Skin of body (tissue), 1 donor: ENCODE measurements at regions not wholly inside any gene's neighbourhood (a gene's known extent, or its start where the extent isn't known, plus 50 kb on each side); places are given as distances from the start of the nearest gene placed in this dataset.
"Not testable (repeated sequence)": the region's sequence is repeated elsewhere in the genome, so short reads cannot be mapped to it uniquely, and the experiment has no call there.

Experiments
- DNase-seq: peaks from one replicate; lab custom pipeline; 2025; lab: John Stamatoyannopoulos, UW

DNA sequence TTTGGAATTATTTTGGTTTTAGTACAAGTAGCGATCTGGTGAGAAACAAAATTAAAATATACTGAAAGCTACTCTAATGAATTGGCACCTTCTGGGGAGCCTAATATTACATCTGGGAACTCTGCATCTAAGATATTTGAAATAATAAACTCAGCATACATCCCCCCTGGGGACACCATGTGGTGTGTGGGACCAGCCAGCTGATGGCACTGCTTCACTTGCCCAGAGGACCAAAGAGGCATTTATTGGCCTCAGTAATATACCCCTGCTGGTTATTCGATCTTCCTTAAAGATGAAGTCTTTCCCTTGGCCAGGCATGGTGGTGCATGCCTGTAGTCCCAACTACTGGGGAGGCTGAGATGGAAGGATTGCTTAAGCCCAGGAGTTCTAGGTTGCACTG, 195.1 kb upstream of the AUTS2 start:
- DNase-seq: no peak

DNA sequence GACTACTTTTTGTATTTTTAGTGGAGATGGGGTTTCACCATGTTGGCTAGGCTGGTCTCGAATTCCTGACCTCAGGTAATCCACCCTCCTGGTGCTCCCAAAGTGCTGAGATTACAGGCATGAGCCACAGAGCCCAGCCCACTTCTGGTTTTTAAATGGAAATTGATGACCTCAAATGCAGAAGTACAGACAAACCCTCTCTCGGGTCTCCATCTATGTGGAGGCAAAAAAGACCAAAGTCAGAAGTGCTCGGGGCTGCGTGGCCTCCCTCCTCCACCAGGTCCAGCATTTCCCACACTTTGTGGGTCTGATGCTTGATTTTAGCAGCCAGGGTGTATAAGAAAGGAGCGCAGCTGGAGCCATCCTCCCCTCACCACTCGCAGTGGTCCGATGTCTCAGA, 187.3 kb upstream of the AUTS2 start:
- DNase-seq: no peak

DNA sequence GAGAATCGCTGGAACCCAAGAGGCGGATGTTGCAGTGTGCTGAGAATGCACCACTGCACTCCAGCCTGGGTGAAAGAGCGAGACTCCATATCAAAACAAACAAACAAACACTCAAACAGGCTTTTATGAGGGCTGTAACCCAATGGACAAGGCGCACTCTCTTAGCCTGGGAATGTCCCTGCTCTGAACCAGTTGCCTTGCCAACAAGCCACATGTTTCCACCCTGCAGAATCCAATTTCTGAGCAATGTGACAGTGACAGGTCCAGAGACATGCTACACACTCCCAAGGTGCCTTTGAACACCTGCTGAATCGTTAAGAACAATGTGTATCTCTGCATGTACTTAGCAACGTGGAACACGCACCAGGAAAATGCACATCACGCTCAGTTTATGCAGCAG, 186.8 kb upstream of the AUTS2 start:
- no peak for DNase-seq

DNA sequence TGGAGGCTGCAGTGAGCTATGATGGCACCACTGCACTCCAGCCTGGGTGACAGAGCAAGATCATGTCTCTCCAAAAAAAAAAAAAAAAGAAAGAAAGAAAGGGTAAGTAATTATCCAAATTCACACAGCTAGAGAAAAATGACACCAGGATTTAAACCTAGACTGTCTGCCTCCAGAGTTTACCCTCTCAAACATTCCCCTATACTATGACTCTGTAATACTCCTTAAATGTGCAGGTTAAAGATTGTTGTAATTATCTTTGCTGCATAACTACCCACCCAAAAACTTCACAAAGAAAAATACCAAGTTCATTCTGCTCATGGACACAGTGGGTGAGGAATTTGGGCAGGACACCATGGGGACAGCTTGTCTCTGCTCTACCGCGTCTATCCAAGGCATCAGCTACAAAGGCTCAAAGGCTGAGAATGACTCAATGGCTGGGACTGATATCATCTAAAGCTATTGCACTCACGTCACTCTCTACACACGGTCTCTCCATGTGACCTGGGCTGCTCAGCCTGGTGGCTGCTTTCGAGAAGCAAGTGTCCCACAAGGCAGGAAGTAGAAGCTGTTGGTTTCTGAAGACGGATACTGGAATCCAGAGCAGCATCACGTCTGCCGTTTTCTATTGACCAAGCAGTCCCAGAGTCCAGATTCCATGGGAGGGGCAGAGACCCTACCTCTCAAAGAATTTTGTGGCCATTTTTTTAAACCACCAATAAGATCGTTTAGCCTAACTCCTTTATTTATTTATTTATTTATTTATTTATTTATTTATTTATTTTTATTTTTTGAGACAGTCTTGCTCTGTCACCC, 185.7 kb upstream of the AUTS2 start:
- peak; percentile 17 for DNase-seq

DNA sequence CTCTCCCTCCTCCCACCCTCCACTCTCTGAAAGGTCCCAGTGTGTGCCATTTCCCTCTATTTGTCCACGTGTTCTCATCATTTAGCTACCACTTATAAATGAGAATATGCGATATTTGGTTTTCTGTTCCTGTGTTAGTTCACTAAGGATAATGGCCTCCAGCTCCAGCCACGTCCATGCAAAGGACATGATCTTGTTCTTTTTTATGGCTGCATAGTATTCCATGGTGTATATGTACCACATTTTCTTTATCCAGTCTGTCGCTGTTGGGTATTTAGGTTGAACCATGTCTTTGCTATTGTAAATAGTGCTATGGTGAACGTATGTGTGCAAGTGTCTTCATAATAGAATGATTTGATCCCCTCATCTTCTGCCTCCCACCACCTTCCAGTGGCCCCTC, 183.7 kb upstream of the AUTS2 start:
- no peak for DNase-seq

DNA sequence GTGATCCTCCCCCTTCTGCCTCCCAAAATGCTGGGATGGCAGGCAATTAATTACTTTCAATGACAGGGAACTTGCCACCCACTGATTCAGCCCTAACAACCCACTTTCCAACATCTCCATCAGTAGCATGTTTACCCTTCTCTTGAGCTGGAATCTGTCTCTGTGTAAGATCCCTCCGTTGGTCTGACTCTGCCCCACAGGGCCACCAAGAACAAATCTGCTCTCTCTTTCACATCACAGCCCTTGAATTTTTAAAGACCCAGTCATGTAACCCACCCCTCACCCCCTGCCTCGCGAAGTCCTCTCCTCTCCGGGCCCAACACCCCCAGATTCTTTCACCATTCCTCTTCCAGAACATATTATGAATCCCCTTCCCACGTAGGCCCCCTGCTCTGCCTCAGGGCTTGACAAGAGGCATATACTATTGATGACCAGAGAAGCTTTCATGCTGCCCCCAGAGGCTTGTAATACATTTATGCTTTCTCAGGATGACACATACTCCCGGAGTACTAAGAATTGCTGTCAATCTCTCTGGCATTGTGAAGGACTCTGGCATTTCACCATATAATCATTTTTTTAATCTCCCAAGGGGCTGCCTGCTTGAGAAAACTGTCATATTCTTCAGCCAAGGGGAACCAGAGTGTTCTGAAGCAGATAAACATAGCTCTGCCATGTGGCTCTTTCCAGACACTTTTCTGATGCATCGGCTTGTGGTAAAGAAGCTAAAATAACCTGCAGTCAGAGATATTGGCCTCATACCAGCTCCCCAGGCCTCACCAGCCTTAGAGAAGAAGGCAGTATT, 179.2 kb upstream of the AUTS2 start:
- DNase-seq: peak; percentile 18

DNA sequence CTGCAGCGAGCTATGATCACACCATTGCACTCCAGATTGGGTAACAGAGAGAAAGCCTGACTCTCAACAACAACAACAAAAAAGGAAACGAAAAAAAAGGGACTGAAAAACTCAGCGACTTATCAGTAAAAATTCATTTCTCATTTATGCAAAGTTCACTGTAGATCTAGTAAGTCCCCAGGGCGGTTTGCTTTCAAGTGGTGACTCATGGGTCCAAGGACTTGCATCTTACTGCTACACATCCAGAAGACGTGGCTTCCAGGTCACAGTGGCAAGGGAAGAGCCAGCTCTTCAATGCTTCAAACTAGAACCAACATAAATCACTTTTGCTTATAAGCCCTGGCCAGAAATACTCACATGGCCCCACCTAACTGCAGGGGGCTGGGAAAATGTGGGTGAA, 178.3 kb upstream of the AUTS2 start:
- no peak for DNase-seq

DNA sequence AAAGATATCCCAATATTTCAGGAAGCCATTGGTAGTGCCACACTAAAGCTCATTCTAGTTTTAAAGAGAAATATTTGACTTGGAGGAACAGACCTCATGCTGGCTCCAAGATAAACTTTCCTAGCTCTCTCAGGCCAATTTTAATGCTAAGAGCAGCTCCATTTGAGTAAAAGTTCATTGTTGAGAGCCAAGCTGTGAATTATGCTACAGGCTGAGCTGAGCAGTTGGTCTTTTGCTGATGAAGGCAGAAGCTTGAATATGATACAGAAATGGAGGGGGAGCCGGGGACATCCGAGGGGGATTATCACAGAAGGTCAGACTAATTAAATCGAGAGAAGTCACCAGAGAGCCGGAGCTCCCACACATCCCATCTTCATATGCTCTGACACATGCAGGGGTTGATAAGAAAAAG, 175.7 kb upstream of the AUTS2 start:
- DNase-seq: peak; percentile 70

DNA sequence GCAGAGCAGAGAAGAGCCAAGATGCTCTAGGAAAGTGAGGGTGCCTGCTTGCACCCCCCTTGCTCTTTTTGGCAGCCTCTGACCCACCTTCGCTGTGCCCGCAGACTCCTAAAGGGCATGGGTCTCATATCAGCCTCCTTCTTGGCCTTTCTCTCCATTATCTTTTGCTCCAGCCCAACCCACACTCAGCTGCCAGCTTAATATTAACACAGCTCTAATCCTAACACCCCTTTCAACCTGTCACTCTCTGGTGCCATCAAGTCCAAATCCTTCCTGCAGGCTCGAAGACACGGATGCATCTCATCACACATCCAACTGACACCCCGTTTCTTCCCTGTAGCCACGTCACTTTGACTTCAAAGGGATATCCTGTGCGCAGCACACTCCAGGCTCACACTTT, 171.6 kb upstream of the AUTS2 start:
- DNase-seq: no peak

DNA sequence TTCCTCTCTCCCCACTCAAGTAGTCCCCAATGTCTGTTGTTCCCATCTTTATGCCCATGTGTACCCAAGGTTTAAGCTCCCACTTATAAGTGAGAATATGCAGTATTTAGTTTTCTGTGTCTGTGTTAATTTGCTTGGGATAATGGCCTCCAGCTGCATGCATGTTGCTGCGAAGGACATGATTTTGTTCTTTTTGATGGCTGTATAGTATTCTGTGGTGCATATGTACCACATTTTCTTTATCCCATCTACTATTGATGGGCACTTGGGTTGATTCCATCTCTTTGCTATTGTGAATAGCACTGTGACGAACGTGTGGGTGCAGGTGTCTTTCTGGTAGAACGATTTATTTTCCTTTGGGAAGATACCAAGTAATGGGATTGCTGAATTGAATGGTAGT, 170.2 kb upstream of the AUTS2 start:
- no peak for DNase-seq

DNA sequence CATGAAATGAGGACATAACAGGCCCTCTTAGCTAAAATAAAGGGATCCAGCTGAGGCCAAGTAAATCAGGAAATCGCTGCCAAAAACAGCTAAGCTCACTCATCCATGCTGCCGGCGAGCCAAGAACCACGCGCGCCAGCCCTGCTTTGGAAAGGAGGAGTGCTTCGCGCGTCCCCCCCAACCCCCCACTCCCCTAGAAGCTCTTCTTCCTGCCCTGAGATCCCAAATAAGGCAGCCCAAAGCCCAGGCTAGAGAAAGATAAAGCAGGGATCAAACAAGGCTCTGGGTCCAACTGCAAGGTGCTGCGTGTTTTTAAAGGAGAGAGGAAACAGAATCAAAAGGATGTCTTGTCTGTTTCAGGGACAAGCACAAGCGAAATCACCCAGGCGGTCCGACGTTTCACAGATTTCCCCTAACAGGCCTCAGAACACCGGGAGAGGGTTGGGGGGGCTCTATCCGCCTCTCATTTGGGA, 168.3 kb upstream of the AUTS2 start:
- DNase-seq: peak; percentile 84

DNA sequence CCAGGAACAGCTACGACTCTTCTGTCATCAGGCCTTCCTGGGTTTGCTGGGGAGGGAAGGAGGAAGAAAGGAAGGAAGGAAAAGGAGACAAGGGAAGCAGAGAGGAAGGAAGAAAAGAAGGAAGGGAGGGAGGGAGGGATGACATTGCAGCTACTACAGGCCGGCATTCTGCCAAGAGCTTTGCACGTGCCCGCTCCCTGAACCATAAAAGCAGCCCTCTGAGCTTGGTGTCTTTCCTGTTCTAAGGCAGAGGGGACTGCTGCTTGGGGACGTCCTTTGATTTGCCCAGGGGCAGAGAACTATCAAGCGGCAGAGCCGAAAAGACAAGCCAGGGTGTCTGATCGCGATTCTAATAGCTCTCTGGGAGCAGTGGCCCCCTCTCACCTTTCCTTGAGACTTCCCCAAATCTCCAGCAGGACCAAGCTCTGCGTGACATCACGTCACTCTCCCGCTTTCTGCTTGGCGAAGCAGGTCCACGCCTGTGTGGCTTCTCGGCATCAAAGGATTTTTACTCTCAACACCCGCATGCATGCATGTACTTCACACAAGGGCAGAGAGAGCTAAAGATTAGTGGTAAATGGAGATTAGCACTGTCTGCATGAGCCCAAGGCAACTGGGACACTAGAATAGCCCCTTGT, 167.8 kb upstream of the AUTS2 start:
- DNase-seq: peak; percentile 55

DNA sequence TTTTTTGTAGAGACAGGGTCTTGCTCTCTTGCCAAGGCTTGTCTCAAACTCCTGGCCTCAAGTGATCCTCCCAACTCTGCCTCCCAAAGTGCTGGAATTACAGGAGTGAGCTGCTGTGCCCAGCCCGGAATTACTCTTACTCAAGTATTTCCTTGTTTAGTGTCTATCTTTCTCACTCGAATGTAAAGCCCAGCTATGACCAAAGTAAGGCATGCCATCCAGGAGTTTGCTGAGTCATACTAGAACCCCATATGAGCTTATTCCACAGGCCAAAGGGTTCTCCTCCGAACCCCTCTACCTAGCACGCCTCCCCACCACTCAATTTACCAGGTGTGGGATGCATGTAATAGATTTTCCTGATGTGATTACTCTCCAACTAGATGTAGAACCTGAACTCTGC, 166.6 kb upstream of the AUTS2 start:
- no peak for DNase-seq

DNA sequence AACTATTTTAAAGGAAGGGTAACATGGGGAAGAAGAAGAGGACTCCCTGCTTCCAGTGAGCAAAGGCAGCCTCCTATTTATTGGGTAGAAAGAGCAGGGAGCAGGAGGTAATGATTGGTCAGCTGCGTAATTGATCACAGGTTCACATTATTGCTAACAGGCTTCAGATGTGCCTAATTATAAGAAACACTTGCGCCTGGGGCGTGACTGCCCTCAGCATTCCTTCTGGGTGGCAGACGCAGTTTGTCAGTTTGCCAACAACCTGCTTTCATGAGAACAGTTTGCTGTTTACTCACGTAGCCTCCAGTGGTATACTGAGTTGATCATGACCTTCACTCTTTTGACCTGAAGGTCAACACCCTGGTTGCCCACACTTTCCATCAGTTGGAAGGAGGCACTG, 166.0 kb upstream of the AUTS2 start:
- DNase-seq: not testable (repeated sequence)

DNA sequence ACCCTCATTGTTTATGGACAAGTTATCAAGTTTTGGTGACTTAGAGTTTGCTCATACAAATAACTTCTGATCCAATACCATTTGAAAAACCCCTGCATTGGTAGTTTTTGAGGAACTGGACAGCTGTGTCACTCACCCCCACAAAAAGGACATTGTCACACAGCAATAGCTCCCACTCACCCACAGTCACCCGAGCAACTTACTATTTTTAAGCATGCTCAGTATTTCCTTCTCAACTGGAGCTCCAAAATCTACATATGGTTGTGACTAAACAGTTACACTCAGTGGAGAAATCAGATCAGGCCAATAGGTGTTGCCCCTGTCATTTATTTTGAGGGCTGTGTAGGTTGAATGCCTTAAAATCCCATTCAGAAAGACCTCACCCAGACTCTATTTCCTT, 165.2 kb upstream of the AUTS2 start:
- DNase-seq: no peak

DNA sequence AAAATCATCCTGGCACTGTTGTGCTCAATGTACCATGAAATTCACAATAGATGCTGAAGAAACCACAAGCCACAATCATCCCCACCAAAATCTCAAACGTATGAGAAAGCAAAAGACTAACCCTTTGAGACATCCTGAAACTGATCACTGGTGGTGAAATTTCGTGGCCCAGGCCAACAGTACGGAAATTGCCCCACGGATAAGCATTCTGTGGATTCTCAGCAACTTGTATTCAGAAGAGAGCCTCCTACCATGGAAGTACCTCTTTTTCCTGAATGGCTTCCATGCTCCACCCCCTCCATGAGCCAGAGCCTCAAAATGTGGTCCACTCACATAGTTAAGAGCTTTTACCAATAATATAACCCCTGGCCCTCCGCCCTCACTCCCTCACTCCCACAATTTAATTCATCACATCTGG, 163.9 kb upstream of the AUTS2 start:
- no peak for DNase-seq

DNA sequence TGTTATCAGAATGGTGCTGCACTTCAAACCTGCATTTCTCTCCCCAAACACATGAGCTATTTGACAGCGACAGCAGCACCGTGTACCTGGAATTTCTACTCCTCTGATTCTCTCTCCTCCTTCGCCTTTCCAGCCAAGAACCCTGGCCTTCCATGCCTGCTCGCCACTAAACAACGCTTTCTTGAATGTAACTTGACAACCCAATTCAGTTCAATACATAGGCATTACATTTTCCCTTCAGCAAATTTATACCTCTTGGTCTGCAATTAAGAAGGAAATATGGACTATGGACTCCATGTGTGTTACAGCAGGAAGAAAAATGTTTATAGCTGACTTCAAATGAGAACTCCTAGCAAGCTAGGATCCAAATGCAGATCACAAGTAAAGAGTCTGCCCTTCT, 162.6 kb upstream of the AUTS2 start:
- DNase-seq: no peak

DNA sequence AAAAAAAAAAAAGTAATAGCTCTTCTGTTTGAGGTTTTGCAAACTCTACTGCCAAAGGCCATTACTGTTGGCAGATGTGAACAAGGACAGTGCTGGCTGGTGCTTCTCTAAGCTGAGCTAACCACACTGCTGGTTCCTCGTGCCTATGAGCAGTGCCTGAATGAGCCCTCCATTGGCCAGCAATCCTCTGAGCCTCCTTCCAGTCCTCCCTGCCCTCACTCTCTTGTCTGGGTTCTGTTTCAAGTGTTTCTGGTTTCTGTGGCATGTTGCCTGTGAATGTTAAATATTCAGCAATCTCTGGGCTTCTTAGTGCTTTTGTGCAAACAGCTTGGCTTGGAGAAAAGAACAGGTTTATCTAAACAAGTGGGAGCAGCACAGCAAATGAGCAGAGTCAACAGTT, 161.3 kb upstream of the AUTS2 start:
- no peak for DNase-seq

DNA sequence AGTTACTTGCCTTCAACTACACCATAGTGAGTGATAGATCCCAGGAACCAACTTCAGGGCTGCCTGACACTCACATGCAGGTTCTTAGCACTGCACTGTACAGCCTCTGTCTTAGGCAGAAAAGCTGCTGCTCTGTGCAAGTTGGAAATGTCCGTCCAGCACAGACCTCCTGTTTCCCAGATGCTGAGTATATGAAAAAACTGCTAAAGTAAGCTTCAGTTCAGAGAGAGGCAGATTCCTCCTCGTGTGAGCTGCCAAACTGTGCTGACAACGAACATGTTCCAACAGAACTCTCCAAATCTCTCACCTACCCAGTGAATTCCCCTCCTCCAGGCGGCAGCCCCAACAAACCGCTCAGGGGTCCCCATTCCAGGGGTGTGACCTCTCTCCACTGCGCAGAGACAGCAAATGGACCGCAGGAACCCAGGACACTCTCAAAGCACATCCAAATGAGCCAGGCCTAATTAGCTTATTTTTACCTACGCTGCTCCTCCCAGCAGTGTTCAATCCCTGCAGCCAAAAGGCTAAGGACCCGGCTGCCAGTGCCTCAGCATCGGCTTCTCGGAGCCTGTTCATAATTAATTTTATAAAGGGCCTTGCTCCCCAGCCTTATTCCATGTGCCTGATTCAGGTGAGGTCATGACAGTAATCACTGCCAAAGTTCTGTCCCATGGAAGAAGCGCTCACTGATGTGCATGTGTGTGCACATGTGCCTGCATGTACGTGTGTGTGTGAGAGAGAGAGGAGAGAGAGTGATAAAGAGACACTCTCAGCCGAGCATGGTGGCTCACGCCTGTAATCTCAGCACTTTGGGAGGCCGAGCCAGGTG, 159.5 kb upstream of the AUTS2 start:
- DNase-seq: peak; percentile 89

DNA sequence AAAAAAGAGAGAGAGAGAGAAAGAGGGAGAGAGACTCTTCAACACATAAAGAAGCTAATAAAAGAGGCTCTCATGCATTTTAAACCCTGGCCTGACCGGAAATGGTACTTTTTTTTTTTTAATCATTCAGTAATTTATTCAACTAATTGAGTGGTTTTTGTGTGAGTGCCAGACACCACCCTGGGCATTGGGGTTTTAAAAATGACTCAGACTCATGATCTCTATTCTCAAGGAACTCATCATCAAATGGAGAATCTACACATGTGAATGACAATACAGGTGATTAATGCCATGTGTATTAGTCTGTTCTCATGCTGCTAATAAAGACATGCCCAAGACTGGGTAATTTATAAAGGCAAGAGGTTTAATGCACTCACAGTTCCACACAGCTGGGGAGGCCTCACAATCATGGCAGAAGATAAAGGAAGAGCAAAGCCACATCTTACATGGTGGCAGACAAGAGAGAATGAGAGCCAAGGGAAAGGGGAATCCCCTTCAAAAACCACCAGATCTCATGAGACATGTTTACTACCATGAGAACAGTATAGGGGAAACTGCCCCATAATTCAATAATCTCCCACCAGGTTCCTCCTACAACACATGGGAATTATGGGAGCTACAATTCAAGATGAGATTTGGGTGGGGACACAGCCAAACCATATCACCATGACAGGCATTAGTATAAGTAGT, 158.5 kb upstream of the AUTS2 start:
- DNase-seq: no peak

DNA sequence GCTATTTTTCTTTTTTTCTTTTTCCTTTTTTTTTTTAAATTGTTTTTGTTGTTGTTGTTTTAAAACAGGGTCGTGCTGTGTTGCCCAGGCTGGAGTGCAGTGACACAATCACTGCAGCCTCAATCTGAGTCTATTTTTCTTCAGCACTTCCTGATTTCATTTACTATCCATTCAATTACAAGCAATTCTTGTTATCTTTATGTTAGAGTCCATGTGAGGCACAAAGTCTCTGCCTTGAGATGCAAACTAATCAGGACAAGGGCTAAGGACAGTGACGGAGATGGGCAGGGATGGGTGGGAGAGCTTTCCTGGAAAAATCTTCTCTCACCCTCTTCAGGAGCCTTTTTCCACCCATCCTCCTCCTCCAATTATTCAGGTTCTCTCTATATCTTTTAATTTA, 157.3 kb upstream of the AUTS2 start:
- no peak for DNase-seq
